ENCODE measurements at regions not wholly inside any gene's neighbourhood (a gene's known extent, or its start where the extent isn't known, plus 50 kb on each side); places are given as distances from the start of the nearest gene placed in this dataset.

- no peak for DNase-seq
These were observed 53.2 kb upstream of the SYPL1 start for GRCh38 chr7:106165337-106165736.

DNA sequence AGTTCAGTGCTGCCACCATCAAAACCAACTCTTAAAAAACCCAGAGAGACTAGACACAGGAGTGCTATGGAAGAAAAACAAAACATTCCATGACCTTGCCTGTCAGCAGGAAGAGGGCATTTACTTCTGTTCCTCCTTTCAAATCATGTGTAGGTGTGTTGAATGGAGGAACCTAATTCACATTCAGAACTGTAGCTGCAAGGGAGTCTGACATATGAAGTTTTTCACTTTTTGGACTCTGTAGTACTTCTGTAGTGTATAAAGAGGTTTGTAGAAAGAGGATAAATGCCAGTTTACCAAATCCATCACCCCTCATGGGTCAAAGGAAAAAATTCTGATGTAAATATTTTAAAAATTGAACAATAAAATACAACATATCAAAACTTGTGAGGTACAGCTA lies 51.1 kb upstream of the SYPL1 start:
- DNase-seq, result no peak

All from NCI-H1436 treated with DMSO at 0.1 percent for 48 hours (cell line).